ENCODE measurements at regions not wholly inside any gene's neighbourhood (a gene's known extent, or its start where the extent isn't known, plus 50 kb on each side); places are given as distances from the start of the nearest gene placed in this dataset.

GRCh38 chr5:128877476-128877875 lies 87.8 kb upstream of the SLC27A6 start:
- no peak overlapping the region for H2AFZ ChIP-seq (ENCODE audit: low read depth)
- no peak overlapping the region for H3K4me2 ChIP-seq
- DNase-seq: no peak
- H3K27ac ChIP-seq (ENCODE audit: low read depth in 2 of 2, low read length in 1 of 2): no peak overlapping the region
- H3K27me3 ChIP-seq (ENCODE audit: insufficient read depth): no peaks in the 10 kb centered on the region
- ChIA-PET POLR2A (no interaction called here), CTCF (no interaction called here)
- H3K36me3 ChIP-seq (replicated peaks in 1 of 2; ENCODE audit: control insufficient read depth in 1 of 2, insufficient read depth in 2 of 2, low read length in 1 of 2): no peaks in the 10 kb centered on the region
- no peaks in the 10 kb centered on the region for H3K79me2 ChIP-seq (ENCODE audit: insufficient read depth)
- no peaks in the 10 kb centered on the region for H4K20me1 ChIP-seq (ENCODE audit: insufficient read depth)
- H3K9ac ChIP-seq: no peak overlapping the region
- H3K9me3 ChIP-seq: no peaks in the 10 kb centered on the region
- TF ChIP-seq TAF1 (IDR thresholded peaks at IDR 0.05; ENCODE audit: borderline replicate concordance, low read depth, low read length) (no peak), CHD2 (IDR thresholded peaks at IDR 0.05; ENCODE audit: low read length, partially characterized antibody) (no peak), USF1 (IDR thresholded peaks at IDR 0.05; ENCODE audit: borderline replicate concordance, low read depth) (no peak), NRF1 (IDR thresholded peaks at IDR 0.05; ENCODE audit: low read depth, low read length) (no peak), EP300 (IDR thresholded peaks at IDR 0.05; ENCODE audit: borderline replicate concordance in 1 of 2, low read depth in 1 of 2, low read length in 1 of 2) (no peak), ELF1 (IDR thresholded peaks at IDR 0.05) (no peak), ZBTB33 (IDR thresholded peaks at IDR 0.05; ENCODE audit: borderline replicate concordance, low read depth) (no peak), TCF12 (IDR thresholded peaks at IDR 0.05) (no peak), JUND (IDR thresholded peaks at IDR 0.05) (no peak), MAX (IDR thresholded peaks at IDR 0.05; ENCODE audit: low read depth) (no peak), RCOR1 (IDR thresholded peaks at IDR 0.05; ENCODE audit: low read length) (no peak), NFIC (IDR thresholded peaks at IDR 0.05; ENCODE audit: borderline replicate concordance) (no peak), GABPA (IDR thresholded peaks at IDR 0.05; ENCODE audit: low read depth) (no peak)
- 0 out of 2 replicates have a peak, but pooled peaks cover 3% of the 10 kb centered on the region for H3K9me2 ChIP-seq
- no peaks in the 10 kb centered on the region for H3F3A ChIP-seq (replicated peaks; ENCODE audit: insufficient read depth)
- no peaks in the 10 kb centered on the region; a peak in 1 of 4 replicates for H3K4me1 ChIP-seq (ENCODE audit: control insufficient read depth in 1 of 2, insufficient read depth in 2 of 2, low read depth in 1 of 2, low read length in 1 of 2)
- 9% methylated on average over 4 of the region's 4 CpGs for WGBS (ENCODE audit: low lambda C conversion rate)
- H3K4me3 ChIP-seq (ENCODE audit: low read depth in 2 of 2, low read length in 1 of 2): no peak overlapping the region

GRCh38 chr5:128881502-128882018 lies 83.7 kb upstream of the SLC27A6 start:
- Histone ChIP-seq H3K9ac (no peak overlapping the region), H3K4me1 (ENCODE audit: control insufficient read depth in 1 of 2, insufficient read depth in 2 of 2, low read depth in 1 of 2, low read length in 1 of 2) (no peaks in the 10 kb centered on the region), H3K27me3 (ENCODE audit: insufficient read depth) (no peaks in the 10 kb centered on the region), H3K9me2 (no peaks in the 10 kb centered on the region), H4K20me1 (ENCODE audit: insufficient read depth) (no peaks in the 10 kb centered on the region), H3K9me3 (no peaks in the 10 kb centered on the region), H3K79me2 (ENCODE audit: insufficient read depth) (no peaks in the 10 kb centered on the region), H3K27ac (ENCODE audit: low read depth in 2 of 2, low read length in 1 of 2) (peak overlapping the region in 1 of 2 experiments; percentile 73; a peak in 1 of 4 replicates), H3K4me3 (ENCODE audit: low read depth in 2 of 2, low read length in 1 of 2) (no peak overlapping the region), H3K4me2 (no peak overlapping the region), H3K36me3 (replicated peaks in 1 of 2; ENCODE audit: control insufficient read depth in 1 of 2, insufficient read depth in 2 of 2, low read length in 1 of 2) (no peaks in the 10 kb centered on the region), H2AFZ (ENCODE audit: low read depth) (0 out of 2 replicates have a peak overlapping the region, but pooled peaks have one; percentile 24), H3F3A (replicated peaks; ENCODE audit: insufficient read depth) (no peaks in the 10 kb centered on the region)
- no peak for TF ChIP-seq SMC3 (IDR thresholded peaks at IDR 0.05; ENCODE audit: low read depth, low read length)
- TF ChIP-seq FOSL2 (IDR thresholded peaks at IDR 0.05; ENCODE audit: borderline replicate concordance, low read depth): no peak
- TF ChIP-seq NRF1 (IDR thresholded peaks at IDR 0.05; ENCODE audit: low read depth, low read length): no peak
- no peak for TF ChIP-seq NFIC (IDR thresholded peaks at IDR 0.05; ENCODE audit: borderline replicate concordance)
- no peak for TF ChIP-seq RAD21 (IDR thresholded peaks at IDR 0.05; ENCODE audit: low read length)
- TF ChIP-seq MEF2A (IDR thresholded peaks at IDR 0.05; ENCODE audit: borderline replicate concordance, low read depth): no peak
- TF ChIP-seq TCF12 (IDR thresholded peaks at IDR 0.05): no peak
- no peak for TF ChIP-seq RCOR1 (IDR thresholded peaks at IDR 0.05; ENCODE audit: low read length)
- WGBS (ENCODE audit: low lambda C conversion rate): 6% methylated on average over 4 of the region's 4 CpGs
- CTCF ChIA-PET: no interaction called here
- POLR2A ChIA-PET: no interaction called here
- no peak for DNase-seq
